Cardiac fibroblast (primary cell): ENCODE measurements at regions not wholly inside any gene's neighbourhood (a gene's known extent, or its start where the extent isn't known, plus 50 kb on each side); places are given as distances from the start of the nearest gene placed in this dataset.
"Not testable (repeated sequence)": the region's sequence is repeated elsewhere in the genome, so short reads cannot be mapped to it uniquely, and the experiment has no call there.

Source experiments
- DNase-seq, 2 donors: peaks; one replicate each; pipeline versions ENCODE4 v3.0.0 to v3.0.0-alpha.2; 2010; ENCODE audit warnings: low read depth in 2 of 2
- H3K4me3 ChIP-seq, 2 donors: replicated peaks in 1 of 2; 1 replicate in 1 of 2; 2 replicates in 1 of 2; pipeline ENCODE4 v1.5.1; 2011; ENCODE audit warnings: low read depth in 2 of 2, low read length in 2 of 2, mild to moderate bottlenecking in 2 of 2, moderate library complexity in 1 of 2
- TF ChIP-seq, protein P1 (sequence below): IDR thresholded peaks from one replicate; pipeline ENCODE4 v1.5.1; 2011; ENCODE audit warnings: low read depth, mild to moderate bottlenecking, low read length, inconsistent platforms

DNA sequence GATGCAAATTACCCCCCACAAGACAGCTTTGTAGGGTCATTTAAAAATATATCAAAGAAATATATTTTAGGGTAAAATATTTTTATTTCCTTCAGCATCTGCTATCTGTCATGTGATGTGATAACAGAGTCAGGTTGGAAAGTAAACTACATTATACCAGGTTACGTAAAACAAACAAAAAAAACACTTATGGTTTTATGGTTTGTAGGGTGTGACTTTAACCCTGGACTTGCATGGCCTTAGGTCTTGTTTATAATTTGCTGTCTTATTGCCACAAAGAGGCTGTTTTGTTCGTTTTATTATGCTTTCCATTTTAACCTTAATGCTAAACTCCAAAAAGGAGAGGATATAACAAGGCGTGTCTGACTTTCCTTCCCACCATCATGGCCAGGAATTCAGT, 244.5 kb upstream of the MME start:
- no peak for DNase-seq
- no peak overlapping the region for H3K4me3 ChIP-seq
- TF ChIP-seq, protein P1, sequence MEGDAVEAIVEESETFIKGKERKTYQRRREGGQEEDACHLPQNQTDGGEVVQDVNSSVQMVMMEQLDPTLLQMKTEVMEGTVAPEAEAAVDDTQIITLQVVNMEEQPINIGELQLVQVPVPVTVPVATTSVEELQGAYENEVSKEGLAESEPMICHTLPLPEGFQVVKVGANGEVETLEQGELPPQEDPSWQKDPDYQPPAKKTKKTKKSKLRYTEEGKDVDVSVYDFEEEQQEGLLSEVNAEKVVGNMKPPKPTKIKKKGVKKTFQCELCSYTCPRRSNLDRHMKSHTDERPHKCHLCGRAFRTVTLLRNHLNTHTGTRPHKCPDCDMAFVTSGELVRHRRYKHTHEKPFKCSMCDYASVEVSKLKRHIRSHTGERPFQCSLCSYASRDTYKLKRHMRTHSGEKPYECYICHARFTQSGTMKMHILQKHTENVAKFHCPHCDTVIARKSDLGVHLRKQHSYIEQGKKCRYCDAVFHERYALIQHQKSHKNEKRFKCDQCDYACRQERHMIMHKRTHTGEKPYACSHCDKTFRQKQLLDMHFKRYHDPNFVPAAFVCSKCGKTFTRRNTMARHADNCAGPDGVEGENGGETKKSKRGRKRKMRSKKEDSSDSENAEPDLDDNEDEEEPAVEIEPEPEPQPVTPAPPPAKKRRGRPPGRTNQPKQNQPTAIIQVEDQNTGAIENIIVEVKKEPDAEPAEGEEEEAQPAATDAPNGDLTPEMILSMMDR = no peak

- H3K4me3 ChIP-seq, DNase-seq: not testable (repeated sequence)
These were observed 245.3 kb upstream of the MME start for GRCh38 chr3:154834831-154835230.

GRCh38 chr3:154829929-154830328, 250.2 kb upstream of the MME start:
- DNase-seq = no peak
- TF ChIP-seq, protein P1 = no peak

DNA sequence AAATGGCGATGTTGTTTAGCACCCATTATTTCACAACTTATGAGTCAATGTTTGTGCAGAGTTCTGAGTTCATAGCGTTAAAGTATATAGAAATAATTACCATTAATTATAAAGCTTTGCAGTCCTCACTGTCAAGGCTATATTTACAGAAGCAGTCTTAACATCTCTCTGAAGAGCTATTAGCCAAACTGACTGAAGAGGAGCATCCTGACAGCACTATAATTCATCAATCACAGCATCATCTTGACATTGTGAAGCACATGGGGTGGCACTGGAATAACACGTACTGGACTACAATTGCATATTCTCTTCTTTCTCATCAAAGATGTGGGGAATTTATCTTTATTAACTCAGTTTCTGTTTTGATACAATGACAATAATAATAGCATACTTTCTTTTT, 260.6 kb upstream of the MME start:
- H3K4me3 ChIP-seq = no peak overlapping the region
- no peak for DNase-seq

More at GRCh38 chr3:154829929-154830328, 250.2 kb upstream of the MME start:
- no peak overlapping the region for H3K4me3 ChIP-seq

DNA sequence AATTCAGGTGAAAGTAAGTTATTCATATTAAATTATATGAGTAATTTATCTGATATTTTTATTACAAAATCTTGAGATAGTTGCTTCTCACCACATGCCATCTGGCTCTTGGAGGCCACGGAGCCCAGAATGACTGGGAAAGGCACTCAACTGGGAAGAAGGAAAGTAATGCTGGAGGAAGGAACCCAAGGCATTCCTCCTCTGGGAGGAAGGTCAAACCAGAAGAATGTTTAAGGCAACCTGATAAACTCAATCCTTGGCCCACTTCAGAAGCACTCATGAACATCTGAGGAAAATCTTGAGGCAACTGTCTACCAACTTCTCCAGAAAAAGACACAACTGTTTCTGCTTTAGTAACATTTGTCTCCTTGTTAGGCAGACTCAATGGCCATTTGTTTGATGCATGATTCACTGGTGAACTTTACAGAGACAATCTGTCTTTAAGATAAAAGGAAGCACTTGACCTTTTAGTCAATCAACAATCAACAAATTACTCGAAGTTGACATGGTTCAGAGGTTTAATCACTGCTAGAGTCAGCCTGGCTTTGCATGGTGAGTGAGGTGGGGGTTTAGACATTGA, 261.4 kb upstream of the MME start:
- no peak for DNase-seq
- TF ChIP-seq, protein P1 = no peak
- no peak overlapping the region for H3K4me3 ChIP-seq

More for the DNA sequence above, 260.6 kb upstream of the MME start:
- TF ChIP-seq, protein P1 = no peak

- DNase-seq, H3K4me3 ChIP-seq: not testable (repeated sequence)
These were observed 270.1 kb upstream of the MME start for GRCh38 chr3:154810017-154810416.

- no peak overlapping the region for H3K4me3 ChIP-seq
- TF ChIP-seq, protein P1 = no peak
- DNase-seq = no peak
These were observed 278.4 kb upstream of the MME start for GRCh38 chr3:154801729-154802128.

- peak; percentile 28 to 66 for DNase-seq
- TF ChIP-seq, protein P1 = no peak
- no peak overlapping the region for H3K4me3 ChIP-seq
These were observed 280.3 kb upstream of the MME start for GRCh38 chr3:154799800-154800199.
